ENCODE measurements at regions not wholly inside any gene's neighbourhood (a gene's known extent, or its start where the extent isn't known, plus 50 kb on each side); places are given as distances from the start of the nearest gene placed in this dataset.

DNA sequence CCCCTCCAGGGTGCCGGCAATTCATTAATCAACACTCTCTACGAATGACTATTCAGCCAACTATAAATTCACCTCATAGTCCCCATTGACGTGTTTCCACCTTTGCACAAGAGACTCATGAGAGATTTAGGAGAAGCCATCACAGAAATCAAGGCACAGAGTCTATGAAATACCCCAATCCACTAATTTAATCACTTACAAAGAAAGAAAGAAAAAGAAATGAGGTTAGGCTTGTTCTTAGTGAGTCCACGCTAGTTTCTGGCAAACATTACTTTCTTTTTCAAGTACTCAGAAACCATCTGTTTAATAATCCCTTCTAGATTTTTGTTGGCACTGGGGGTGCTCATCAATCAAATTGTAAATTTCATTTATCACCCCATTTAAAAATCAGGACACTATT lies 125.2 kb upstream of the ADPGK start:
- no peak for TF ChIP-seq RAD21 (IDR thresholded peaks at IDR 0.05)
- no peak for TF ChIP-seq ZBTB33 (IDR thresholded peaks at IDR 0.05)
- TF ChIP-seq CTCF (IDR thresholded peaks at IDR 0.05; ENCODE audit: low read depth, low read length, missing input control), result no peak
- TF ChIP-seq HNF4A (conservative IDR thresholded peaks at IDR 0.05), result no peak
- no peak for TF ChIP-seq TAF1 (conservative IDR thresholded peaks at IDR 0.05)
- TF ChIP-seq GABPA (IDR thresholded peaks at IDR 0.05 in 1 of 2, conservative IDR thresholded peaks at IDR 0.05 in 1 of 2), result no peak
